Spleen (tissue), 11 donors: ENCODE measurements at regions not wholly inside any gene's neighbourhood (a gene's known extent, or its start where the extent isn't known, plus 50 kb on each side); places are given as distances from the start of the nearest gene placed in this dataset.
"Not testable (repeated sequence)": the region's sequence is repeated elsewhere in the genome, so short reads cannot be mapped to it uniquely, and the experiment has no call there.

Experiments used
- DNase-seq: peaks from one replicate; pipeline ENCODE4 v3.0.0-alpha.2; 2020
- H3K27ac ChIP-seq, 8 donors: fragments of 200-600 bp; sonication (generic) in 7 of 8; 1 replicate in 4 of 8; 2 replicates in 4 of 8; pipeline versions ENCODE4 v1.5.0 to v1.8.0; 2016 to 2021; ENCODE audit warnings: inconsistent platforms in 4 of 8, mild to moderate bottlenecking in 4 of 8, moderate library complexity in 1 of 8
- H3K27me3 ChIP-seq, 7 donors: fragments of 200-600 bp; sonication (generic) in 6 of 7; replicated peaks in 1 of 7; 1 replicate in 4 of 7; 2 replicates in 3 of 7; pipeline versions ENCODE4 v1.5.0 to v1.8.0; 2016 to 2021; ENCODE audit warnings: inconsistent platforms in 3 of 7, mild to moderate bottlenecking in 1 of 7
- H3K36me3 ChIP-seq, 6 donors: fragments of 200-600 bp; sonication (generic) in 5 of 6; 1 replicate in 4 of 6; 2 replicates in 2 of 6; pipeline versions ENCODE4 v1.5.0 to v1.8.0; 2016 to 2021; ENCODE audit warnings: inconsistent platforms in 2 of 6
- H3K4me1 ChIP-seq, 6 donors: fragments of 200-600 bp; sonication (generic) in 5 of 6; 1 replicate in 3 of 6; 2 replicates in 3 of 6; pipeline versions ENCODE4 v1.5.0 to v1.8.0; 2016 to 2021; ENCODE audit warnings: inconsistent platforms in 3 of 6
- H3K4me3 ChIP-seq, 8 donors: fragments of 200-600 bp; sonication (generic) in 7 of 8; 1 replicate in 4 of 8; 2 replicates in 4 of 8; pipeline versions ENCODE4 v1.5.0 to v1.8.0; 2016 to 2021; ENCODE audit warnings: inconsistent platforms in 4 of 8, mild to moderate bottlenecking in 4 of 8, moderate library complexity in 2 of 8
- H3K9me3 ChIP-seq, 8 donors: fragments of 200-600 bp; sonication (generic) in 7 of 8; 1 replicate in 4 of 8; 2 replicates in 4 of 8; pipeline versions ENCODE4 v1.5.0 to v1.8.0; 2016 to 2021; ENCODE audit warnings: inconsistent platforms in 4 of 8
- POLR2A ChIP-seq, 3 donors: fragments of 450-650 bp; IDR thresholded peaks; one replicate each; pipeline ENCODE4 v1.5.1; 2017; ENCODE audit warnings: antibody characterized with exemption in 3 of 3, mild to moderate bottlenecking in 1 of 3
- POLR2AphosphoS5 ChIP-seq, 3 donors: sonication (generic); formaldehyde crosslinking; IDR thresholded peaks; one replicate each; pipeline ENCODE4 v1.5.1; 2017; ENCODE audit warnings: antibody characterized with exemption in 3 of 3
- WGBS, 5 donors: extraction: QIAGEN DNeasy Blood & Tissue Kit in 3 of 5; methylation state at CpG; one replicate each; pipeline versions ENCODE4 v1.1.5 to v1.1.7; 2013 to 2018; 5-methylcytosine and 5-hydroxymethylcytosine counted together
- intact Hi-C: fragments of 100-400 bp; cut with DNase I; formaldehyde crosslinking; loops from one replicate; pipeline ENCODE4 v1.15.0; 2023; ENCODE audit warnings: low total_unique reads
- TF ChIP-seq, protein P1 (sequence below), 11 experiments: fragments of 200-600 bp in 7 of 11; fragments of 450-650 bp in 4 of 11; sonication (generic) in 4 of 11; IDR thresholded peaks in 8 of 11; conservative IDR thresholded peaks in 3 of 11; 1 replicate in 7 of 11; 2 replicates in 4 of 11; pipeline versions ENCODE4 v1.4.0 to v1.8.0; 2016 to 2021; ENCODE audit warnings: antibody characterized with exemption in 11 of 11, inconsistent platforms in 4 of 11, mild to moderate bottlenecking in 1 of 11
- donor health status: healthy with polysubstance abuse.
- donor health status: DM: no; HTN: no; CAD: no; lungs with moderate emphysema.
- donor health status: DM: no; HTN: no; CAD: no.
- donor health status: Bipolar disorder and iron deficiency.
- donor health status: healthy.
- donor health status: DM: no; HTN: no; CAD: no.
- donor health status: DM: yes; HTN: yes; CAD: no.

DNA sequence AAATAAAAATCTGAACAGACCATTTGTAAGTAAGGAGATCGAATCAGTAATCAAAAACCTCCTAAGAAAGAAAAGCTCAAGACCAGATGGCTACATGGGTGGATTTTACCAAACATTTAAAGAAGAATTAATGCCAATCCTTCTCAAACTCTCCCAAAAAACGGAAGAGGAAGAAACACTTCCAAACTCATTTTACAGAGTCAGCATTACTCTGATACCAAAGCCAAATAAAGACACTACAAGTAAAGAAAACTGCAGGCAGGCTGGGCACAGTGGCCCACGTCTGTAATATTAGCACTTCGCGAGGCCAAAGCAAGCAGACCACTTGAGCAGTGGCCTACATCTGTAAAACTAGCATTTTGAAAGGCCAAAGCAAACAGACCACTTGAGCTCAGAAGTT, 159.8 kb downstream of the DPY19L2 start:
- no peak for DNase-seq
- TF ChIP-seq POLR2AphosphoS5 (IDR thresholded peaks at IDR 0.05) (no peak), POLR2A (IDR thresholded peaks at IDR 0.05) (no peak)
- TF ChIP-seq, protein P1, sequence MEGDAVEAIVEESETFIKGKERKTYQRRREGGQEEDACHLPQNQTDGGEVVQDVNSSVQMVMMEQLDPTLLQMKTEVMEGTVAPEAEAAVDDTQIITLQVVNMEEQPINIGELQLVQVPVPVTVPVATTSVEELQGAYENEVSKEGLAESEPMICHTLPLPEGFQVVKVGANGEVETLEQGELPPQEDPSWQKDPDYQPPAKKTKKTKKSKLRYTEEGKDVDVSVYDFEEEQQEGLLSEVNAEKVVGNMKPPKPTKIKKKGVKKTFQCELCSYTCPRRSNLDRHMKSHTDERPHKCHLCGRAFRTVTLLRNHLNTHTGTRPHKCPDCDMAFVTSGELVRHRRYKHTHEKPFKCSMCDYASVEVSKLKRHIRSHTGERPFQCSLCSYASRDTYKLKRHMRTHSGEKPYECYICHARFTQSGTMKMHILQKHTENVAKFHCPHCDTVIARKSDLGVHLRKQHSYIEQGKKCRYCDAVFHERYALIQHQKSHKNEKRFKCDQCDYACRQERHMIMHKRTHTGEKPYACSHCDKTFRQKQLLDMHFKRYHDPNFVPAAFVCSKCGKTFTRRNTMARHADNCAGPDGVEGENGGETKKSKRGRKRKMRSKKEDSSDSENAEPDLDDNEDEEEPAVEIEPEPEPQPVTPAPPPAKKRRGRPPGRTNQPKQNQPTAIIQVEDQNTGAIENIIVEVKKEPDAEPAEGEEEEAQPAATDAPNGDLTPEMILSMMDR (IDR thresholded peaks at IDR 0.05 in 8 of 11, conservative IDR thresholded peaks at IDR 0.05 in 3 of 11): no peak
- no peak overlapping the region for H3K4me3 ChIP-seq
- WGBS, 5 donors: 73 to 90% (median 82%) methylated on average over 5 of the region's 5 CpGs
- H3K9me3 ChIP-seq: peaks cover 0 to 45% (median 35%) of the 10 kb centered on the region in 8 donors
- H3K36me3 ChIP-seq: no peaks in the 10 kb centered on the region
- no peaks in the 10 kb centered on the region for H3K4me1 ChIP-seq
- H3K27ac ChIP-seq: no peak overlapping the region
- no peaks in the 10 kb centered on the region for H3K27me3 ChIP-seq
- intact Hi-C loops: no loop called here

DNA sequence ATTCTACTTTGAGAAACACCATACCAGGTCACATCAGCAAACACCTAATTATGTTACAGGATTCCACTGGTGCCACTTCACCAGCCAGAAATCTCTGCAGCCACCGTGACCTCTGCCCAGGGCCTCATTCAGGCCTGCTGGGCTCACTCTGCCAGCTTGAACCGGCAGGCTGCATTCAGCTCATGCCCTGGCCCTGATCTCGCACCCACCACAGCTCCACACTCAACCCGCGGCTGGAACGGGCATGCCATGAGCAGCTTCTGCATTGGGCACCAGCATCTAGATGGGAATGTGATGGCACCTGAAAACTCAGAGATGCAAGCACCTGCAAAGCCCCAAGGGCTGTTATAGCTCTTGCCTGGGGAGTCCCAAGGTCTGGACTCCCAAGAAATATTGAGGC, 168.7 kb downstream of the DPY19L2 start:
- DNase-seq: no peak
- no peaks in the 10 kb centered on the region for H3K36me3 ChIP-seq
- H3K27ac ChIP-seq: no peak overlapping the region
- H3K4me1 ChIP-seq: no peaks in the 10 kb centered on the region
- H3K27me3 ChIP-seq: no peaks in the 10 kb centered on the region
- no peak for TF ChIP-seq POLR2A (IDR thresholded peaks at IDR 0.05)
- TF ChIP-seq, protein P1 (IDR thresholded peaks at IDR 0.05 in 8 of 11, conservative IDR thresholded peaks at IDR 0.05 in 3 of 11): no peak
- no peak for TF ChIP-seq POLR2AphosphoS5 (IDR thresholded peaks at IDR 0.05)
- no peak overlapping the region for H3K4me3 ChIP-seq
- intact Hi-C loops: no loop called here
- peaks cover 0 to 6% (median 4%) of the 10 kb centered on the region in 8 donors for H3K9me3 ChIP-seq
- WGBS, 5 donors: 81 to 93% (median 91%) methylated on average over 3 to 6 of the region's 6 CpGs

DNA sequence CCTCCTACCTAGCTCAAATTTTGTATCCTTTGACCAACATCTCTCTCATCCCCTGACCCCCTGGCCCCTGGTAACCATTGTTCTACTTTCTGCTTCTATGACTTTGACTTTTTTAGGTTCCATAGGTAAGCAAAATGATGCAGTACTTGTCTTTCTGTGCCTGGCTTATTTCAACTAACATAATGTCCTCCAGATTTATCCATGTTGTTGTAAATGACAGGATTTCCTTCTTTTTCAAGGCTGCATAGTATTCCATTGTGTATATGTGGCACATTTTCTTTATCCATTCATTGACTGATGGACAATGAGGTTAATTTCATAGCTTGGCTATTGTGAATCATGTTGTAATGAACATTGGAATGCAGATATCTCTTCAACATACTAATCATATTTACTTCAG, 170.1 kb downstream of the DPY19L2 start:
- H3K27ac ChIP-seq: no peak overlapping the region
- no peaks in the 10 kb centered on the region for H3K36me3 ChIP-seq
- no peak overlapping the region for H3K4me3 ChIP-seq
- intact Hi-C loops: no loop called here
- peaks cover 0 to 6% (median 4%) of the 10 kb centered on the region in 8 donors for H3K9me3 ChIP-seq
- no peak for TF ChIP-seq POLR2AphosphoS5 (IDR thresholded peaks at IDR 0.05)
- no peaks in the 10 kb centered on the region for H3K27me3 ChIP-seq
- H3K4me1 ChIP-seq: no peaks in the 10 kb centered on the region
- no peak for DNase-seq

DNA sequence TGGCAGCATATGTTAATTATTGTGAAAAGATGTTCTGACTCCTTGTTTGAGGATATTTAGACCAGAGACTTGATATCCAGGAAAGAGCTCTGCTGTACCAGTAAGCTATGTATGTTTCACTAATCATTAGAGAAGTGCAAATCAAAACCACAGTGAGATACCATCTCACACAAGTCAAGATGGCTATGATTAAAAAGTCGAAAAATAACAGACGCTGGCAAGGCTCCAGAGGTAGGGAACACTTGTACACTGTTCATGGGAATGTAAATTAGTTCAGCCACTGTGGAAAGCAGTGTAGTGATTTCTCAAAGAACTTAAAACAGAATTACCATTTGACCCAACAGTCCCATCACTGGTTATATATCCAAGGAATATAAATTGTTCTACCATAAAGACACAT, 171.6 kb downstream of the DPY19L2 start:
- H3K36me3 ChIP-seq: no peaks in the 10 kb centered on the region
- no peaks in the 10 kb centered on the region for H3K4me1 ChIP-seq
- no peak overlapping the region for H3K4me3 ChIP-seq
- H3K27ac ChIP-seq: no peak overlapping the region
- 30 to 59% (median 56%) methylated on average over 2 of the region's 2 CpGs for WGBS, 5 donors
- peaks cover 0 to 10% (median 4%) of the 10 kb centered on the region in 8 donors for H3K9me3 ChIP-seq
- intact Hi-C loops: no loop called here
- TF ChIP-seq, protein P1 (IDR thresholded peaks at IDR 0.05 in 8 of 11, conservative IDR thresholded peaks at IDR 0.05 in 3 of 11): no peak
- no peak for TF ChIP-seq POLR2A (IDR thresholded peaks at IDR 0.05)
- no peak for TF ChIP-seq POLR2AphosphoS5 (IDR thresholded peaks at IDR 0.05)
- H3K27me3 ChIP-seq: no peaks in the 10 kb centered on the region
- no peak for DNase-seq

DNA sequence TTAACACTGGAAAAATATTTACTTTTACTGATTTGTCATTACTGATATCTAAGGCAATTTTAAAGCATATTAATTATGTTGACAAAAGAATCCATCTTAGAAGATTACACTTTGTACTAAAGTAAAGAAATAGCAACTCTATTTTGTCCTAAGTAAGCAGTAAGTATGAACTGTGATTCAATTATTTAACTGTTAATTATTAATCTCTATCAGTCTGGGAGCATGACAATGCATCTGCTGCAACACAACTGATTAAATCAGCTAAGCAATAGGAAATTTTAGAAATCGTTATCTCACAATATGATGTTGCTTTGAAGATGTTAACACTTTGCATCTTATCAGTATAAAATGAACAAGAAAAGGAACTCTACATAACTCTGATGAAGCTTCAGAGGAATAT, 172.3 kb downstream of the DPY19L2 start:
- no peak overlapping the region for H3K27ac ChIP-seq
- 53 to 77% (median 72%) methylated on average over 1 of the region's 1 CpG for WGBS, 5 donors
- peaks cover 0 to 10% (median 4%) of the 10 kb centered on the region in 8 donors for H3K9me3 ChIP-seq
- H3K27me3 ChIP-seq: no peaks in the 10 kb centered on the region
- no peaks in the 10 kb centered on the region for H3K36me3 ChIP-seq
- no peaks in the 10 kb centered on the region for H3K4me1 ChIP-seq
- intact Hi-C loops: no loop called here
- no peak for DNase-seq
- TF ChIP-seq POLR2AphosphoS5 (IDR thresholded peaks at IDR 0.05) (no peak), POLR2A (IDR thresholded peaks at IDR 0.05) (no peak)
- TF ChIP-seq, protein P1 (IDR thresholded peaks at IDR 0.05 in 8 of 11, conservative IDR thresholded peaks at IDR 0.05 in 3 of 11): no peak
- H3K4me3 ChIP-seq: no peak overlapping the region

DNA sequence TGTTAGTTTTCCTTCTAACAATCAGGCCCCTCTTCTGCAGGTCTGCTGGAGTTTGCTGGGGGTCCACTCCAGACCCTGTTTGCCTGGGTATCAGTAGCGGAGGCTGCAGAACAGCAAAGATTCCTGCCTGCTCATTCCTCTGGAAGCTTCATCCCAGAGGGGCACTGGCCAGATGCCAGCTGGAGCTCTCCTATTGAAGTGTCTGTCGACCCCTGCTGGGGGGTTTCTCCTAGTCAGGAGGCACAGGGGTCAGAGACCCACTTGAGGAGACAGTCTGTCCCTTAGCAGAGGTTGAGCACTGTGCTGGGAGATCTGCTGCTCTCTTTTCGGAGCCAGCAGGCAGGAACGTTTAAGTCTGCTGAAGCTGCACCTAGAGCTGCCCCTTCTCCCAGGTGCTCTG, 174.9 kb downstream of the DPY19L2 start:
- DNase-seq, H3K4me3 ChIP-seq, H3K36me3 ChIP-seq, H3K4me1 ChIP-seq, H3K27ac ChIP-seq, intact Hi-C loops, H3K27me3 ChIP-seq: not testable (repeated sequence)
- H3K9me3 ChIP-seq: peaks cover 0 to 17% (median 12%) of the 10 kb centered on the region in 8 donors
- WGBS, 5 donors: 68 to 81% (median 72%) methylated on average over 4 of the region's 4 CpGs
